H1 (cell line): ENCODE measurements at regions not wholly inside any gene's neighbourhood (a gene's known extent, or its start where the extent isn't known, plus 50 kb on each side); places are given as distances from the start of the nearest gene placed in this dataset.

Experiments
- CTCF ChIA-PET: fragments of 300-600 bp; sonication (Branson Sonifier 250); formaldehyde crosslinking; loops from one replicate; lab custom pipeline; 2021; ENCODE audit not compliant: partially characterized antibody; lab: Charles Lee
- POLR2A ChIA-PET: fragments of 300-600 bp; sonication (Branson Sonifier 250); formaldehyde crosslinking; loops from one replicate; lab custom pipeline; 2021; ENCODE audit warnings: inconsistent platforms; ENCODE audit not compliant: partially characterized antibody; lab: Charles Lee
- DNase-seq, 2 experiments: peaks; one replicate each; pipeline versions ENCODE4 v3.0.0 to v3.0.0-alpha.2; 2010 to 2022; ENCODE audit warnings: low spot score in 2 of 2, low read depth in 1 of 2, mixed read lengths in 1 of 2
- FAIRE-seq: peaks from 2 replicates; lab custom pipeline; 2011; peaks lifted over from hg19 to GRCh38; lab: Jason Lieb, UNC
- H2AFZ ChIP-seq: 2 replicates; pipeline ENCODE4 v1.8.1; 2012; ENCODE audit warnings: low read length, inconsistent platforms
- H2AK5ac ChIP-seq: 2 replicates; pipeline ENCODE4 v1.6.1; 2013; ENCODE audit warnings: low read depth, low read length
- H2BK120ac ChIP-seq: replicated peaks from 2 replicates; pipeline ENCODE3; 2013; ENCODE audit warnings: low read depth, low read length, inconsistent platforms
- H2BK12ac ChIP-seq: 2 replicates; pipeline ENCODE4 v1.6.1; 2013; ENCODE audit warnings: low read depth, low read length
- H2BK15ac ChIP-seq: 2 replicates; pipeline ENCODE4 v1.6.1; 2013; ENCODE audit warnings: low read length
- H2BK20ac ChIP-seq: 2 replicates; pipeline ENCODE4 v1.6.1; 2013; ENCODE audit warnings: low read length
- H2BK5ac ChIP-seq: 2 replicates; pipeline ENCODE4 v1.6.1; 2013; ENCODE audit warnings: low read depth, low read length
- H3K14ac ChIP-seq: 2 replicates; pipeline ENCODE4 v1.6.1; 2013; ENCODE audit warnings: inconsistent platforms; ENCODE audit not compliant: insufficient read length
- H3K18ac ChIP-seq: 2 replicates; pipeline ENCODE4 v1.6.1; 2013; ENCODE audit warnings: low read length; ENCODE audit errors: extremely low read depth
- H3K23ac ChIP-seq: 2 replicates; pipeline ENCODE4 v1.6.1; 2013; ENCODE audit warnings: inconsistent platforms; ENCODE audit not compliant: insufficient read length
- H3K23me2 ChIP-seq: 2 replicates; pipeline ENCODE4 v1.6.1; 2013; ENCODE audit warnings: low read depth, low read length
- H3K27ac ChIP-seq: 2 replicates; pipeline ENCODE4 v1.6.1; 2011; ENCODE audit warnings: low read depth, low read length, inconsistent platforms
- H3K27me3 ChIP-seq, 4 experiments: replicated peaks in 1 of 4; 1 replicate in 1 of 4; 2 replicates in 3 of 4; pipeline versions ENCODE4 v1.6.1 to v1.8.1; 2011 to 2013; ENCODE audit warnings: low read length in 3 of 4, mild to moderate bottlenecking in 3 of 4, inconsistent platforms in 2 of 4, mixed read lengths in 2 of 4, moderate library complexity in 1 of 4; ENCODE audit not compliant: control insufficient read depth in 3 of 4, insufficient read depth in 3 of 4; ENCODE audit errors: extremely low read depth in 1 of 4
- H3K36me3 ChIP-seq, 4 experiments: 2 replicates each; pipeline versions ENCODE4 v1.6.1 to v1.8.1; 2011 to 2013; ENCODE audit warnings: mild to moderate bottlenecking in 4 of 4, low read length in 3 of 4, moderate library complexity in 2 of 4, control low read depth in 1 of 4, inconsistent platforms in 1 of 4; ENCODE audit not compliant: insufficient read depth in 4 of 4, control insufficient read depth in 2 of 4
- H3K4ac ChIP-seq: replicated peaks from 2 replicates; pipeline ENCODE3; 2013; ENCODE audit warnings: low read length, low read depth, mixed read lengths, inconsistent platforms; ENCODE audit not compliant: insufficient read length
- H3K4me1 ChIP-seq, 4 experiments: replicated peaks in 1 of 4; 1 replicate in 1 of 4; 2 replicates in 3 of 4; pipeline versions ENCODE4 v1.6.1 to v1.8.1; 2011 to 2013; ENCODE audit warnings: low read length in 3 of 4, inconsistent platforms in 2 of 4, mixed read lengths in 1 of 4; ENCODE audit not compliant: insufficient read depth in 4 of 4, control insufficient read depth in 3 of 4
- H3K4me2 ChIP-seq, 2 experiments: 2 replicates each; pipeline versions ENCODE4 v1.6.1 to v1.8.1; 2011 to 2013; ENCODE audit warnings: low read depth in 2 of 2, low read length in 2 of 2, control low read depth in 1 of 2, inconsistent platforms in 1 of 2, mild to moderate bottlenecking in 1 of 2; ENCODE audit not compliant: insufficient read depth in 1 of 2
- H3K4me3 ChIP-seq, 4 experiments: fragments of 200-600, 300-600 bp in 1 of 4; sonication (generic), shearing (Covaris generic), sonication (Bioruptor Twin) in 1 of 4; 2 replicates each; pipeline versions ENCODE4 v1.5.1 to v1.8.1; 2011 to 2016; ENCODE audit warnings: low read length in 4 of 4, low read depth in 3 of 4, control low read depth in 2 of 4, inconsistent platforms in 2 of 4, mild to moderate bottlenecking in 2 of 4, mixed read lengths in 1 of 4, moderate library complexity in 1 of 4; ENCODE audit not compliant: insufficient read depth in 2 of 4; ENCODE audit errors: extremely low read depth in 1 of 4
- H3K56ac ChIP-seq: replicated peaks from 2 replicates; pipeline ENCODE3; 2013; ENCODE audit warnings: low read depth, mild to moderate bottlenecking, mixed read lengths, low read length, inconsistent platforms; ENCODE audit not compliant: insufficient read length
- H3K79me1 ChIP-seq: 2 replicates; pipeline ENCODE4 v1.6.1; 2013; ENCODE audit warnings: low read depth, low read length, control low read depth
- H3K79me2 ChIP-seq, 2 experiments: 2 replicates each; pipeline versions ENCODE4 v1.6.1 to v1.8.1; 2012 to 2013; ENCODE audit warnings: low read length in 2 of 2, mild to moderate bottlenecking in 2 of 2, inconsistent platforms in 1 of 2; ENCODE audit not compliant: insufficient read depth in 2 of 2, control insufficient read depth in 1 of 2
- H3K9ac ChIP-seq, 4 experiments: replicated peaks in 1 of 4; 1 replicate in 1 of 4; 2 replicates in 3 of 4; pipeline versions ENCODE4 v1.6.1 to v1.8.1; 2011 to 2013; ENCODE audit warnings: low read depth in 3 of 4, low read length in 3 of 4, control low read depth in 2 of 4, mild to moderate bottlenecking in 2 of 4, moderate library complexity in 2 of 4, inconsistent platforms in 1 of 4; ENCODE audit errors: extremely low read depth in 1 of 4
- H3K9me3 ChIP-seq, 2 experiments: 2 replicates each; pipeline versions ENCODE4 v1.6.1 to v1.8.1; 2012 to 2013; ENCODE audit warnings: mild to moderate bottlenecking in 2 of 2, moderate library complexity in 2 of 2, control low read depth in 1 of 2, inconsistent platforms in 1 of 2, low read depth in 1 of 2, low read length in 1 of 2, mixed read lengths in 1 of 2; ENCODE audit not compliant: insufficient read depth in 2 of 2
- H4K20me1 ChIP-seq, 2 experiments: replicated peaks in 1 of 2; 2 replicates each; pipeline versions ENCODE3 to v1.8.1; 2011 to 2013; ENCODE audit warnings: inconsistent platforms in 2 of 2, low read length in 2 of 2, mild to moderate bottlenecking in 1 of 2; ENCODE audit not compliant: insufficient read depth in 2 of 2, control insufficient read depth in 1 of 2
- H4K5ac ChIP-seq: 2 replicates; pipeline ENCODE4 v1.6.1; 2013; ENCODE audit warnings: low read length, low read depth, mixed read lengths, inconsistent platforms; ENCODE audit not compliant: insufficient read length
- H4K8ac ChIP-seq: 2 replicates; pipeline ENCODE4 v1.8.0; 2013; ENCODE audit warnings: mild to moderate bottlenecking, moderate library complexity, low read length, inconsistent platforms; ENCODE audit not compliant: insufficient read depth; ENCODE audit errors: extremely low read depth
- H4K91ac ChIP-seq: replicated peaks from 2 replicates; pipeline ENCODE3; 2013; ENCODE audit warnings: low read length, mixed read lengths, inconsistent platforms; ENCODE audit not compliant: insufficient read length
- ASH2L ChIP-seq: fragments of 200-600, 300-600 bp; sonication (generic); IDR thresholded peaks from one replicate; pipeline ENCODE4 v1.7.1; 2017; ENCODE audit warnings: low read length
- CEBPB ChIP-seq: IDR thresholded peaks from 2 replicates; pipeline ENCODE4 v1.6.1; 2012; ENCODE audit warnings: low read depth, low read length
- JUN ChIP-seq: IDR thresholded peaks from 2 replicates; pipeline ENCODE4 v1.6.1; 2011; ENCODE audit warnings: low read depth, mild to moderate bottlenecking, improper control_type of control experiment, low read length
- KDM4A ChIP-seq: IDR thresholded peaks from one replicate; pipeline ENCODE4 v1.7.1; 2012; ENCODE audit warnings: low read depth, mild to moderate bottlenecking, moderate library complexity, low read length, inconsistent platforms; ENCODE audit not compliant: severe bottlenecking
- NANOG ChIP-seq: IDR thresholded peaks from 2 replicates; pipeline ENCODE4 v1.6.1; 2011; ENCODE audit warnings: low read length, low read depth, mild to moderate bottlenecking, inconsistent platforms; ENCODE audit not compliant: insufficient read depth, poor library complexity, severe bottlenecking
- RAD21 ChIP-seq, 2 experiments: IDR thresholded peaks in 1 of 2; conservative IDR thresholded peaks in 1 of 2; 2 replicates each; pipeline ENCODE4 v1.6.1; 2011; ENCODE audit warnings: low read depth in 2 of 2, low read length in 2 of 2, improper control_type of control experiment in 1 of 2, inconsistent platforms in 1 of 2, mild to moderate bottlenecking in 1 of 2, moderate library complexity in 1 of 2
- WGBS, 2 experiments: shearing (Covaris generic) in 1 of 2; methylation state at CpG; one replicate each; pipeline versions ENCODE4 v1.1.6 to v1.1.7; 2013 to 2015; ENCODE audit warnings: low lambda C conversion rate in 2 of 2, mixed read lengths in 2 of 2, inconsistent platforms in 1 of 2, low coverage in 1 of 2, missing lambda C conversion rate in 1 of 2; ENCODE audit not compliant: insufficient replicate concordance in 2 of 2, insufficient coverage in 1 of 2, insufficient read length in 1 of 2; ENCODE audit errors: extremely low coverage in 1 of 2, missing lambda C conversion rate in 1 of 2; 5-methylcytosine and 5-hydroxymethylcytosine counted together

- Histone ChIP-seq H3K27ac (no peak overlapping the region), H2BK120ac (no peak overlapping the region), H2AFZ (no peak overlapping the region), H3K4ac (no peak overlapping the region), H4K20me1 (no peaks in the 10 kb centered on the region), H4K91ac (no peak overlapping the region), H3K4me2 (no peak overlapping the region), H2BK20ac (no peak overlapping the region), H2BK5ac (no peak overlapping the region), H3K9me3 (no peaks in the 10 kb centered on the region), H3K9ac (no peak overlapping the region), H3K23ac (no peak overlapping the region), H4K8ac (no peak overlapping the region), H3K27me3 (peaks cover 0 to 3% (median 0%) of the 10 kb centered on the region in 4 experiments; a peak in 2 of 7 replicates), H3K4me3 (no peak overlapping the region), H3K14ac (no peak overlapping the region), H3K36me3 (no peaks in the 10 kb centered on the region), H4K5ac (no peak overlapping the region), H3K18ac (no peak overlapping the region), H3K79me1 (no peaks in the 10 kb centered on the region), H2BK12ac (no peak overlapping the region), H3K4me1 (0 out of 7 replicates have a peak, but pooled peaks cover 0 to 2% (median 0%) of the 10 kb centered on the region in 4 experiments), H3K56ac (no peak overlapping the region), H2AK5ac (no peak overlapping the region), H3K23me2 (no peaks in the 10 kb centered on the region), H3K79me2 (no peaks in the 10 kb centered on the region), H2BK15ac (no peak overlapping the region)
- DNase-seq (no peak), FAIRE-seq (no peak)
- ChIA-PET CTCF (interaction anchor here (1.1 to 1.6 kb wide), 3 partner anchors 11 to 16 kb away, joined by 3 to 7 read pairs (median 3); no protein-coding TSS in a partner anchor), POLR2A (no interaction called here)
- WGBS, 2 experiments, result 100% methylated on average over 1 of the region's 1 CpG
- TF ChIP-seq ASH2L (no peak), NANOG (no peak), KDM4A (no peak), RAD21 (IDR thresholded peaks at IDR 0.05 in 1 of 2, conservative IDR thresholded peaks at IDR 0.05 in 1 of 2; ENCODE audit: low read depth in 2 of 2, low read length in 2 of 2) (no peak), CEBPB (no peak), JUN (no peak)
Measured at GRCh38 chr4:45931154-45931553, 192.7 kb downstream of the GABRG1 start.
